K562 (cell line): ENCODE measurements at regions not wholly inside any gene's neighbourhood (a gene's known extent, or its start where the extent isn't known, plus 50 kb on each side); places are given as distances from the start of the nearest gene placed in this dataset.
"Not testable (repeated sequence)": the region's sequence is repeated elsewhere in the genome, so short reads cannot be mapped to it uniquely, and the experiment has no call there.

Experiments used
- ARNT ChIP-seq, 2 experiments: fragments of 450-650 bp; IDR thresholded peaks; 2 replicates each; pipeline ENCODE4 v1.6.1; 2016; ENCODE audit warnings: mild to moderate bottlenecking in 1 of 2
- ELF4 ChIP-seq: fragments of 450-650 bp; formaldehyde crosslinking; IDR thresholded peaks from 2 replicates; pipeline ENCODE4 v1.4.0; 2022; ENCODE audit warnings: missing genetic modification characterization
- FOXA3 ChIP-seq, 2 experiments: fragments of 450-650 bp in 1 of 2; sonication (generic) in 1 of 2; formaldehyde crosslinking; IDR thresholded peaks in 1 of 2; conservative IDR thresholded peaks in 1 of 2; 2 replicates each; pipeline versions ENCODE4 v1.4.0 to v1.8.0; 2020 to 2022; ENCODE audit warnings: mild to moderate bottlenecking in 2 of 2, missing genetic modification reagents in 1 of 2
- FOXP1 ChIP-seq: sonication (generic); formaldehyde crosslinking; IDR thresholded peaks from 2 replicates; pipeline ENCODE4 v1.8.0; 2022; ENCODE audit warnings: mild to moderate bottlenecking, missing genetic modification reagents
- ILF3 ChIP-seq: fragments of 450-650 bp; IDR thresholded peaks from 2 replicates; pipeline ENCODE4 v1.6.1; 2018; ENCODE audit warnings: antibody characterized with exemption, mild to moderate bottlenecking, moderate library complexity, borderline replicate concordance
- L3MBTL2 ChIP-seq: fragments of 450-650 bp; IDR thresholded peaks from 2 replicates; pipeline ENCODE4 v1.6.1; 2016; ENCODE audit warnings: mild to moderate bottlenecking, moderate library complexity
- NR1H2 ChIP-seq: sonication (generic); formaldehyde crosslinking; IDR thresholded peaks from 2 replicates; pipeline ENCODE4 v1.4.0; 2020; ENCODE audit warnings: mild to moderate bottlenecking, missing genetic modification reagents
- POLR2A ChIP-seq: fragments of 450-650 bp; conservative IDR thresholded peaks from 2 replicates; pipeline ENCODE4 v1.6.1; 2016
- TF ChIP-seq, protein P1 (sequence below): fragments of 250-450 bp; sonication (Bioruptor Pico); IDR thresholded peaks from 2 replicates; pipeline ENCODE4 v1.4.0; 2020; ENCODE audit warnings: mild to moderate bottlenecking

GRCh38 chr3:195993671-195994070 lies 85.3 kb upstream of the TNK2 start:
- not testable (repeated sequence) for TF ChIP-seq L3MBTL2; ARNT (IDR thresholded peaks at IDR 0.05); FOXP1 (CRISPR knock-in tag); ELF4 (CRISPR knock-in tag); NR1H2 (CRISPR knock-in tag); FOXA3 (CRISPR knock-in tag; conservative IDR thresholded peaks at IDR 0.05 in 1 of 2, IDR thresholded peaks at IDR 0.05 in 1 of 2); POLR2A; ILF3
- TF ChIP-seq, protein P1, sequence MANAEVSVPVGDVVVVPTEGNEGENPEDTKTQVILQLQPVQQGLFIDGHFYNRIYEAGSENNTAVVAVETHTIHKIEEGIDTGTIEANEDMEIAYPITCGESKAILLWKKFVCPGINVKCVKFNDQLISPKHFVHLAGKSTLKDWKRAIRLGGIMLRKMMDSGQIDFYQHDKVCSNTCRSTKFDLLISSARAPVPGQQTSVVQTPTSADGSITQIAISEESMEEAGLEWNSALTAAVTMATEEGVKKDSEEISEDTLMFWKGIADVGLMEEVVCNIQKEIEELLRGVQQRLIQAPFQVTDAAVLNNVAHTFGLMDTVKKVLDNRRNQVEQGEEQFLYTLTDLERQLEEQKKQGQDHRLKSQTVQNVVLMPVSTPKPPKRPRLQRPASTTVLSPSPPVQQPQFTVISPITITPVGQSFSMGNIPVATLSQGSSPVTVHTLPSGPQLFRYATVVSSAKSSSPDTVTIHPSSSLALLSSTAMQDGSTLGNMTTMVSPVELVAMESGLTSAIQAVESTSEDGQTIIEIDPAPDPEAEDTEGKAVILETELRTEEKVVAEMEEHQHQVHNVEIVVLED (CRISPR knock-in tag): not testable (repeated sequence)
